ENCODE measurements at regions not wholly inside any gene's neighbourhood (a gene's known extent, or its start where the extent isn't known, plus 50 kb on each side); places are given as distances from the start of the nearest gene placed in this dataset.
"Not testable (repeated sequence)": the region's sequence is repeated elsewhere in the genome, so short reads cannot be mapped to it uniquely, and the experiment has no call there.

GRCh38 chr16:6008670-6009069, 911.1 kb upstream of the EEF2KMT start:
- DNase-seq (ENCODE audit: low read depth in 2 of 2): no peak

GRCh38 chr16:5993356-5993755, 895.8 kb upstream of the EEF2KMT start:
- no peak for DNase-seq (ENCODE audit: low read depth in 2 of 2)

DNA sequence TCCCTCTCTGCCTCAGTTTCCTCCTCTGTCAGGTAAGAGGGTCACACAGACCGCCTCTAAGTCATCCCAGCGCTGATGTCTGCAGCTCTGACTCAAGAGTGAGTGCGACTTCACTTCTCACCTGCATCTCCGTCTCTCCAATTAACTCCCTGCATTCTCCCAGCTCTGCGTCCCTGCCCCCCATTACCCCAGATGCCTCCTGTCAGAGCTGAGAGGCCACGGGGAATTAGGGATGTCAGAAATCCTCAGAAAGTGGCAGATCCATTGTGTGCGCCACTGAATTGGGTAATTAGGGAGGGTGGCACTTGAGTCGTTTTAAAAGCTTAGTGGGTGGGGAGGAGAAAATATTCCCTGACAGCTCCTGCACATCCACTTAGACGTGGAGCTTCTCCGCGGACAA, 885.4 kb upstream of the EEF2KMT start:
- DNase-seq (ENCODE audit: low read depth in 2 of 2): no peak

DNA sequence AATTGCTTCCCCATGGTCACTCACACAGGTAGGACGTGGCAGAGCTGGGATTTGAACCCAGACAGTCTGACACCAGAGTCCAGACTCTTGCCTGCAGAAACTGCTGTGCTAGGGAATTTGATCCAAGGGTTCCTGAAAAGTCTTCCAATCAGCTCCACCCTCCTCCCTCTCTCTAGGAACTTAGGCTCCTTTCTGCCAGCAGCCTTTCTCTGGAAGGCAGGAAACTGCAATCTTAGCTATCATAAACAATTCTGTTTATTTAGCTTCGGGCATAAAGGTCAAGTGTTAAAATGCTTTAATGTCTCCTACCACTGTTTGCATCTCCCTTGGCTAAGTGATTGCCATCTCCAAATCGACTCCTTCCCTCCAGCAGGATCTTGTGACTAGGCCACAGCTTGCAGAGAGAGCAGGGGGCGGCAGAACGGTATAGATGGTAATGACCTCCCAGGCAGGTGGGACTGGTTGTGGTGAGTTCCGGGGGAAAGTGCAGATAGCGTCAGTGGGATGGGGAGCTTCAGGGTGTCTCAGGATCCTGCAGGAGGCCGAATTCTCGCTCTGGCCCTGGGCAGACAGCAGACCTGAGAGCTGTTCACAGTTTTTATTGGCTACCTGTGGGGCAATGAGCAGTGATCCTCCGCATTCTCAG, 882.4 kb upstream of the EEF2KMT start:
- no peak for DNase-seq (ENCODE audit: low read depth in 2 of 2)

- no peak for DNase-seq (ENCODE audit: low read depth in 2 of 2)
These were observed 879.7 kb upstream of the EEF2KMT start for GRCh38 chr16:5977329-5977728.

GRCh38 chr16:5972747-5973146, 875.2 kb upstream of the EEF2KMT start:
- DNase-seq (ENCODE audit: low read depth in 2 of 2): no peak

GRCh38 chr16:5971924-5972323, 874.3 kb upstream of the EEF2KMT start:
- DNase-seq (ENCODE audit: low read depth in 2 of 2): no peak

GRCh38 chr16:5971106-5971505, 873.5 kb upstream of the EEF2KMT start:
- no peak for DNase-seq (ENCODE audit: low read depth in 2 of 2)

- DNase-seq (ENCODE audit: low read depth in 2 of 2): no peak
These were observed 868.4 kb upstream of the EEF2KMT start for GRCh38 chr16:5966004-5966403.

DNA sequence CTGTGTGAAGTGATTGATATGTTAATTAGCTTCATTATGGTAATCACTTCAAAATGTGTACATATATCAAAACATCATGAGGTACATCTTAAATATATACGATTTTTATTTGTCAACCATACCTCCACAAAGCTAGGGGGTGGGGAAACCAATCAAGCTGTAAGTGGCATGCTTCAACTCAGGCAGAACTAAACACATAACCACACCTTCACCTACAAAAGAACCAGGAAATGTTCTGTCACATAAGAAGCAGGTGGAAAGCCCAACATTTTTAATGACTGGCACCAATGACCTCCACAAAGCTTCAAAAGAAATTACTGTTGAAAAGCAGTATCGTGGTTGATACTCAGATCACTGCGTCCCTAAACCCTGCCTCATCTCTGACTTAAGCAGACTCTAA, 867.7 kb upstream of the EEF2KMT start:
- DNase-seq (ENCODE audit: low read depth in 2 of 2): no peak

DNA sequence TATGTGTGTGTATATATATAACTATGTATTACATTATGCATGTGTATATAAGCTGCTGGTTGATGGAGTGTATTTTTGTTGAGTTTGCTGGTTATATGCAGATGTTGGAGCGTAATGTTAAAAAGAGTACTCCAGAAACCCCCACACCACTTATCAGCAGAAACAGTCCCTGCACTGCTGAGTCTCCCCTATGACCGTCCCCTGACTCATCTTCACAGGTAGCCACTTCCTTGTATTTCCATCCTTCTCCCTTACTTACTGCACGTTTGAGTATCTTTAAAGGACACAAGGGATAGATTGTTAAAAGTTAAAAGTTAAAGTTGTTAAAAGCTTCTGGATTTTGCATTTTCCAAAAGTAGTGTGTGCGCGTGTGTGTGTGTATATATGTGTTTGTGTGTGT, 853.9 kb upstream of the EEF2KMT start:
- no peak for DNase-seq (ENCODE audit: low read depth in 2 of 2)

GRCh38 chr16:5944971-5945370, 847.4 kb upstream of the EEF2KMT start:
- DNase-seq (ENCODE audit: low read depth in 2 of 2): no peak

DNA sequence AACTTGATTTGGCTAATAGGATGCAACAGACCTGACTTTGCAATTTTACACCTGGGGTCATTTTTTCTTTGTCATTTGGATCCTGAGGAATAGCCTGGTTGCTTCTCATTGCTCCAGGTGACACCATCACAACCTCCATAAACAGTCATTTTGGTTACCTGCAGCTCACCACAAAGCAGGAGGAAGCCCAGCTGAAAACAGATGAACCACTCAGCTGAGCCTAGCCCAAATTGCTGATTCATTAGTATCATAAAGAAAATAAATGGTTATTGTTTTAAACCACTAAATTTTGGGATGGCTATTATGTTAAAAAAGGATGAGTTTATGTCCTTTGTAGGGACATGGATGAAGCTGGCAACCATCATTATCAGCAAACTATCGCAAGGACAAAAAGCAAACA, 841.0 kb upstream of the EEF2KMT start:
- no peak for DNase-seq (ENCODE audit: low read depth in 2 of 2)

DNA sequence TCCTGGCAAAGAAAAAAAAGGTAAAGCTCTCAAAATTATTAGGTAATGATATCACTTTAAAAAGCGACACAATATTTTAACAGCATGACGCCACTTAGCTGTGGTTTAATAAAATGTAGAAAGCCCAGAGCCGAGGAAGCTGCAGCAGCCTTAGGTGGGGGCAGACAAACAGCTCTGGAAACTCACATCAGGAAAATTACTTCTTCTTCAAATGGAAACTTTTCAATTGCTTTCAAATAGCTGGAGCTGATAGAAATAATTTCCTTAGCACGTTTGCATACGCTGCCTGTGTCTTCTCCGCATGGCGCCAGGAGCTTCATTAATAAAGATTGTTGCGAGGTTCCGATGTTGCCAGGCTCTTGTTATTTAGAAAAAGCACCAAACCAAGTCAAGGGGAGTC, 835.3 kb upstream of the EEF2KMT start:
- no peak for DNase-seq (ENCODE audit: low read depth in 2 of 2)

- no peak for DNase-seq (ENCODE audit: low read depth in 2 of 2)
These were observed 831.0 kb upstream of the EEF2KMT start for GRCh38 chr16:5928476-5929065.

- DNase-seq (ENCODE audit: low read depth in 2 of 2): no peak
These were observed 828.3 kb upstream of the EEF2KMT start for GRCh38 chr16:5925850-5926249.

GRCh38 chr16:5922686-5923085, 825.1 kb upstream of the EEF2KMT start:
- no peak for DNase-seq (ENCODE audit: low read depth in 2 of 2)

DNA sequence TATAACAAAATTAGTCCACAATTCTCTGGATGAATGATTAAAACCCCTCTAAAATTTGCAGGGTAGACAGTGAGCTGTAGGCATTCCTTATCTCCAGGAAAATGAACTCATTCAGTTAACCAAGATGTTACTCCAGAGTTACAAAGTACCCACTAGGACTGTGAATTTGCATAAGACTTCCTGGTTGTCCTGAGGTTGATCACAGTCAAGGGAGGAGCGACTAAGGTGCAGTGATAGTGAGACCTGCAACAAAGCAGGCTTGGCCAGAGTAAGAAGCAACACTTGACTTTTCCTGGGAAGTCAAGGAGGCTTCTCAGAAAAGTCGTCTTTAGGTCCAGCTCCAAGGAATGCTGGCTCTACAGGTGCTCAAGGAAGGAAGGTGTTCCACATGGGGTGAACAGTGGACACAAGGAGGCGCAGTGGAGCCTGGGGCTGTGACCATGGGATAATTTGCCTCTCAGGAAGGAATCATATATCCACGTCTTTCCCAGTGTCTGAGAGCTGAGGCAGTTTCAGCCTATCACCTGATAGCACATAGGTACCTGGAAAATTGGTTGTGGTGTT, 821.1 kb upstream of the EEF2KMT start:
- DNase-seq (ENCODE audit: low read depth in 2 of 2): no peak

DNA sequence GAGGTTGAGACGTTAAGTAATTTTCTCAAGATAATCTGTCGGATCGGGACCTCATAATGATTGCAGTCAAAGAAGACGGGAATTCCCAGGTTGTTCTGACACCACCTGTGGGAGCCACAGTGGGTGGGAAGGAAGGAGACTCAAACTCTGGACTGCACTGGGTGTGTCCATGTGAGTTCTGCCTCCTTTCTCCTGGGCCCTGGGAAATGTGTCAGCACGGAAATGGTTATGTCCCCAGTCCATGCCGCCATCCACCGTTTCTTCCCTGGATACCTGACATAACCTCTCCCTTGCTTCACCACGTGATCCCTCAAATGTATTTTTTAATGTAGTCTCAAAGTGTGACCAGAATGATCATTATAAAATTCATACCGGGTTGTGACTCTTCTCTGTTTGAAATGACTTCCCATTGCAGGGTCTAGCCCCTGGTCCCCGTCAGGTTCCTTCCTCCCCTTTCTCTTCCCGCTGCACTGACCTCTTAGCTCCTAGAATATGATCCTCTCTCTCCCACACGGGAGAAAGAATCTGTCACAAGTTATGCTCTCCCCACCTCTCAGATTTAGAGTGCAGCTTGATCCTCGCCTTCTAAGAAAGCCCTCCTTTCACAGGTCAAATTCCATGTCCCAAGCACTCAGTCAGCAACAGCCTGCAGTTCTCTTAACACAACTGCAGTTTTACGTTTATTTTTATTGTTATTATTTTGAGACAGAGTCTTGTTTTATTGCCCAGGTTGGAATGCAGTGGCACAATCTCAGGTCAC, 820.0 kb upstream of the EEF2KMT start:
- DNase-seq (ENCODE audit: low read depth in 2 of 2): no peak

GRCh38 chr16:5916711-5917191, 819.2 kb upstream of the EEF2KMT start:
- no peak for DNase-seq (ENCODE audit: low read depth in 2 of 2)

- no peak for DNase-seq (ENCODE audit: low read depth in 2 of 2)
These were observed 813.6 kb upstream of the EEF2KMT start for GRCh38 chr16:5911241-5911640.

DNA sequence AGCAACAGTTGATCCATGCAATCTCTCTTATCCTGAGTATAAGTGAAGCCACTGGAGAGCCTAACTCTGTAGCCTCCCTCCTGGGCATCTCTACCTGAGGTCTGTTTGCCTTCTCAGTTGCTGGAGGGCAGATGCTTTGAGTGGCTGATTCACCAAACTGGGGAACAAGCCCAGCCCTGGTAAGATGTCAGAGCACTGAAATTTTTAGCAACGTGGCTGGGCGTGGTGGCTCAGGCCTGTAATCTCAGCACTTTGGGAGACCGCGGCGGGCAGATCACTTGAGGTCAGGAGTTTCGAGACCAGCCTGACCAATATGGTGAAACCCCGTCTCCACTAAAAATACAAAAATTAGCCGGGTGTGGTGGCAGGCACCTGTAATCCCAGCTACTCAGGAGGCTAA, 812.0 kb upstream of the EEF2KMT start:
- not testable (repeated sequence) for DNase-seq (ENCODE audit: low read depth in 2 of 2)

- DNase-seq (ENCODE audit: low read depth in 2 of 2): no peak
These were observed 809.9 kb upstream of the EEF2KMT start for GRCh38 chr16:5907544-5907943.
